RWPE2 (cell line): ENCODE measurements at regions not wholly inside any gene's neighbourhood (a gene's known extent, or its start where the extent isn't known, plus 50 kb on each side); places are given as distances from the start of the nearest gene placed in this dataset.
A peak's percentile ranks its signal among the peaks of the same experiment; 100 is the strongest.
"Not testable (repeated sequence)": the region's sequence is repeated elsewhere in the genome, so short reads cannot be mapped to it uniquely, and the experiment has no call there.

Experiments
- ATAC-seq: fragments of 200-7000 bp; cut with Tn5 transposase; 3 replicates; pipeline ENCODE4 v1.9.1; 2021; ENCODE audit warnings: low read depth
- DNase-seq: peaks from one replicate; pipeline ENCODE4 v3.0.0-alpha.2; 2020; ENCODE audit warnings: low spot score
- H3K27ac ChIP-seq: fragments of 450-650 bp; 2 replicates; pipeline ENCODE4 v1.5.1; 2017; ENCODE audit warnings: mild to moderate bottlenecking; ENCODE audit not compliant: poor library complexity, severe bottlenecking
- H3K27me3 ChIP-seq: fragments of 250-450 bp; sonication (Bioruptor Pico); 2 replicates; pipeline ENCODE4 v1.5.1; 2021; ENCODE audit warnings: mild to moderate bottlenecking, moderate library complexity; ENCODE audit not compliant: insufficient read depth, poor library complexity, severe bottlenecking
- H3K36me3 ChIP-seq: fragments of 250-450 bp; sonication (Bioruptor Pico); 2 replicates; pipeline ENCODE4 v1.5.1; 2020; ENCODE audit warnings: low read depth, mild to moderate bottlenecking, moderate library complexity
- H3K4me1 ChIP-seq: fragments of 250-450 bp; sonication (Bioruptor Pico); 2 replicates; pipeline ENCODE4 v1.5.1; 2021; ENCODE audit warnings: mild to moderate bottlenecking, moderate library complexity; ENCODE audit not compliant: insufficient read depth, poor library complexity, severe bottlenecking
- H3K4me3 ChIP-seq: fragments of 250-450 bp; sonication (Bioruptor Pico); 2 replicates; pipeline ENCODE4 v1.5.1; 2021; ENCODE audit warnings: mild to moderate bottlenecking, moderate library complexity; ENCODE audit not compliant: severe bottlenecking
- H3K9me3 ChIP-seq: fragments of 250-450 bp; sonication (Bioruptor Pico); 2 replicates; pipeline ENCODE4 v1.5.1; 2021; ENCODE audit warnings: mild to moderate bottlenecking, moderate library complexity; ENCODE audit not compliant: severe bottlenecking
- CTCF ChIP-seq: fragments of 450-650 bp; IDR thresholded peaks from one replicate; pipeline ENCODE4 v1.5.1; 2017; ENCODE audit warnings: mild to moderate bottlenecking, moderate library complexity; ENCODE audit not compliant: poor library complexity, severe bottlenecking

GRCh38 chr18:41870817-41871216, 84.2 kb upstream of the PIK3C3 start:
- Histone ChIP-seq H3K4me3 (no peak overlapping the region), H3K36me3 (no peaks in the 10 kb centered on the region), H3K27ac (peak overlapping the region; percentile 97), H3K27me3 (no peaks in the 10 kb centered on the region), H3K9me3 (no peaks in the 10 kb centered on the region), H3K4me1 (peaks cover 54% of the 10 kb centered on the region)
- TF ChIP-seq CTCF, result no peak
- peak; percentile 82 for ATAC-seq
- DNase-seq, result no peak

DNA sequence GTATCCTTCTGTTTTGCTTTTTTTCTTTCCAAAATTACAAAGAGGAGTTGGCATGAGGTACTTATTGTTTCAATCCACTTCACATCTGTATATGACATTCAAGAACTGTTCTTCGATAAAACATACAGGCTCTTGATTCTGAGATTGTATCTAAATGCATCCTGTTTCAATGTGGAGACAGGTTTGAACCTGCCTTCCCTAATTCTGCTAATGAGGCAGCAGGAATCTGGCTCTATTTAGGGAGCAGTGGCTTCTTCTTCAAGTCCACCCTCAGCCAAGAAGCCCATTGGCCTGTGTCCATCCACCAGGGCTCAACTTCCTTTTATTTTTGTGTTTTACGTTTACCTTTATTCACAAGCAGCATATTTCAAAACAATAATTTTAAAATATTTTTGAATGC, 84.8 kb upstream of the PIK3C3 start:
- H3K4me1 ChIP-seq, result peaks cover 48% of the 10 kb centered on the region

DNA sequence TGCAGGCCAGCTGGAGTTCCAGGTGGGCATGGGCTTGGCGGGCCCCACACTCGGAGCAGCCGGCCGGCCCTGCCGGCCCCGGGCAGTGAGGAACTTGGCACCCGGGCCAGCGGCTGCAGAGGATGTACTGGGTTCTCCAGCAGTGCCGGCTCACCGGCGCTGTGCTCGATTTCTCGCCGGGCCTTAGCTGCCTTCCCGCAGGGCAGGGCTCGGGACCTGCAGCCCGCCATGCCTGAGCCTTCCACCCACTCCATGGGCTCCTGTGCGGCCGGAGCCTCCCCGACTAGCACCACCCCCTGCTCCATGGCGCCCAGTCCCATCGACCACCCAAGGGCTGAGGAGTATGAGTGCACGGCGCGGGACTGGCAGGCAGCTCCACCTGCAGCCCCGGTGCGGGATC, 89.2 kb upstream of the PIK3C3 start:
- H3K4me1 ChIP-seq, result peaks cover 15% of the 10 kb centered on the region
- DNase-seq, H3K9me3 ChIP-seq: not testable (repeated sequence)

More for the DNA sequence above, 84.8 kb upstream of the PIK3C3 start:
- H3K27me3 ChIP-seq, result no peaks in the 10 kb centered on the region
- no peak overlapping the region for H3K4me3 ChIP-seq
- no peak for DNase-seq
- no peaks in the 10 kb centered on the region for H3K9me3 ChIP-seq
- H3K36me3 ChIP-seq, result no peaks in the 10 kb centered on the region
- ATAC-seq, result peak; percentile 27; the same call in 2 of the 3 replicates
- peak overlapping the region; percentile 97 for H3K27ac ChIP-seq
- no peak for TF ChIP-seq CTCF

DNA sequence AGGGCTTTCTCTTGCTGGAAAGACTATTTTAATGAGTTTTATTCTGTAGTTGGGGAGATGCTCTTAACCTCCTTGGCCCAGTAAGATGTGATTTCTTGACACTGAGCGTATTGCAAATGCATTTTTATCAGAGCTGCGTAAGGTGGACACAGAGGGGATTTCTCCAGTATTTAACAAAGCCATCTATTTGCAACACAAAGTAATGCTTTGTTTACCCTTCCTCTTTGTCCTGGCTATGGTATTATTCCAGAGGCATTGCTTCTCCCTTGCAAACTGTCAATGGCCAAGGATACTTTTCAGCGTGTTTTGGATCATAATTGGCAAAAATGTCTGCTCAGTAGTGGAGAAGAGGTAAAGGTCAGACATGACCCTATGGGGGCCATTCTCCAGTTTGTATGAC, 90.8 kb upstream of the PIK3C3 start:
- H3K9me3 ChIP-seq, result no peaks in the 10 kb centered on the region
- no peak for DNase-seq
- H3K36me3 ChIP-seq, result no peaks in the 10 kb centered on the region
- no peak overlapping the region for H3K27ac ChIP-seq
- H3K4me1 ChIP-seq, result no peaks in the 10 kb centered on the region
- ATAC-seq, result no peak
- H3K4me3 ChIP-seq, result no peak overlapping the region
- TF ChIP-seq CTCF, result no peak
- no peaks in the 10 kb centered on the region for H3K27me3 ChIP-seq

More for the DNA sequence above, 89.2 kb upstream of the PIK3C3 start:
- H3K36me3 ChIP-seq, H3K27ac ChIP-seq, ATAC-seq, H3K4me3 ChIP-seq, H3K27me3 ChIP-seq: not testable (repeated sequence)

GRCh38 chr18:41862921-41863320, 92.1 kb upstream of the PIK3C3 start:
- DNase-seq (no peak), ATAC-seq (no peak)
- no peak for TF ChIP-seq CTCF
- no peak overlapping the region for H3K4me3 ChIP-seq
- no peaks in the 10 kb centered on the region for H3K9me3 ChIP-seq
- no peaks in the 10 kb centered on the region for H3K36me3 ChIP-seq
- no peaks in the 10 kb centered on the region for H3K4me1 ChIP-seq
- no peaks in the 10 kb centered on the region for H3K27me3 ChIP-seq
- no peak overlapping the region for H3K27ac ChIP-seq
